Fibroblast of skin of back (primary cell): ENCODE measurements at regions not wholly inside any gene's neighbourhood (a gene's known extent, or its start where the extent isn't known, plus 50 kb on each side); places are given as distances from the start of the nearest gene placed in this dataset.
"Not testable (repeated sequence)": the region's sequence is repeated elsewhere in the genome, so short reads cannot be mapped to it uniquely, and the experiment has no call there.

Experiments
- DNase-seq: peaks from one replicate; pipeline ENCODE4 v3.0.0-alpha.2; 2013

- DNase-seq = no peak
Measured at GRCh38 chr16:82295290-82296201, 125.5 kb upstream of the MPHOSPH6 start.

DNA sequence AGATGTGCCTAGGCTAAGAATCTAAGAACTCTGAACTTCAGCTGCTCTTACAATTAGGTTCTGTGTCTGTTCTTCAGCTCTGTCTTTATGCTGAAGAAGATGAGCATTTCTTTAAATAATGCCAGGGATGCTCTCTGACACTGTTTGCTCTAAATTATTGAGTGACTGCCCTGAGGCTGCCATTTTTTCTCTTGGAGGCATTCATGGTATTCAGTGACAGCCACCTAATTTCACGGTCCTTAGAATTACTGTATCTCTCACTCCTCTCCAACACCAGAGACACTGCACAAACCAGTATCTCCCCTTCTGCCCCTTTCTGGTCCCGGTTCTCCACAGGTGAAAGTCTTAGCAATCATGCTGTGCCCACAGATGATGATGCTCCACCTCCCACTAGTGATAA lies 123.6 kb upstream of the MPHOSPH6 start:
- DNase-seq = no peak

DNA sequence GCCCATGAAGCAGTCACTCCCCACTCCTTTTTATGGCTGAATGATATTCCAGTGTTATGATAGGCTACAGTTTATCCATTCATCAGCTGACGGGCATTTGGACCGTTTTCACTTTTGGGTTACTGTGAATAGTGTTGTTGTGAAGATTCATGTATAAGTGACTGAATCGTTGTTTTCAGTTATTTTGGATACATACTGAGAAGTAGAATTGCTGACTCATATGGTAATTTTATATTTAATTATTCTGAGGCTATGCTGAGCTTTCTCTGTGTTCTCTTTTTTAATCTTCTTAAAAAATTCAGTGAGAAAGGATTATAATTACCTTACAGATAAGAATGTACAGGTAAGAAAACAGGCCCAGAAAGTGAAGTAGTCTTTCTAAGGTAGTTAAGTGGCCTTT lies 117.9 kb upstream of the MPHOSPH6 start:
- no peak for DNase-seq

- DNase-seq = no peak
Measured at GRCh38 chr16:82282662-82283061, 112.6 kb upstream of the MPHOSPH6 start.

GRCh38 chr16:82281544-82281943 lies 111.5 kb upstream of the MPHOSPH6 start:
- DNase-seq = peak; percentile 17

- DNase-seq = no peak
Measured at GRCh38 chr16:82280867-82281266, 110.8 kb upstream of the MPHOSPH6 start.

- not testable (repeated sequence) for DNase-seq
Measured at GRCh38 chr16:82275349-82275748, 105.3 kb upstream of the MPHOSPH6 start.

- no peak for DNase-seq
Measured at GRCh38 chr16:82271636-82272035, 101.6 kb upstream of the MPHOSPH6 start.

DNA sequence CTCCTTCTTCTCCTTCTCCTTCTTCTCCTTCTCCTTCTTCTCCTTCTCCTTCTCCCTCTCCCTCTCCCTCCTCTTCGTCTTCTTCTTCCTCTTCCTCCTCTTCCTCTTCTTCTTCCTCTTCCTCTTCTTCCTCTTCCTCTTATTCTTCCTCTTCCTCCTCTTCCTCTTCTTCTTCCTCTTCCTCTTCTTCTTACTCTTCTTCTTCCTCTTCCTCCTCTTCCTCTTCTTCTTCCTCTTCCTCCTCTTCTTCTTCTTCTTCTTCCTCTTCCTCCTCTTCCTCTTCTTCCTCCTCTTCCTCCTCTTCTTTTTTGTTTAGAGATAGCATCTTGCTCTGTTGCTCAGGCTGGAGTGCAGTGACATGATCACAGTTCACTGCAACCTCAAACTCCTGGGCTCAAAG lies 97.7 kb upstream of the MPHOSPH6 start:
- DNase-seq = not testable (repeated sequence)

DNA sequence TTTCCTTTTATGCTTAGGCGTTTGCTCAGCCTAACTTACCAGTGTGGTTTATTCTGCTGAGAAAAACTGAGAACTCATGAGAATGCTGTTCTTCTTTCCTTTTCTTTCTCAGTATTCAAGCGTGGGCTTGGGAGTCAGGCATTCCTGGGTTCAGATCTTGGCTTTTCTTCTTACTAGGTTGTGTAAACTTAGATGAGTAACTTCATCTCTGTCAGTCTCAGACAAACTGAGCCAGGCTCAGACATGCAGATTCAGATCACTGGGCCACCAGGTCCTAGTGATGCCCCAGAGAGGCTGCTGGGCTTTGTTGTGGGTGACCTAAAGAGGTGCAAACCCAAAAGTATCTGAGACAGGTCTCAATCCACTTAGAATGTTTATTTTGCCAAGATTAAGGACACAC lies 95.8 kb upstream of the MPHOSPH6 start:
- no peak for DNase-seq

DNA sequence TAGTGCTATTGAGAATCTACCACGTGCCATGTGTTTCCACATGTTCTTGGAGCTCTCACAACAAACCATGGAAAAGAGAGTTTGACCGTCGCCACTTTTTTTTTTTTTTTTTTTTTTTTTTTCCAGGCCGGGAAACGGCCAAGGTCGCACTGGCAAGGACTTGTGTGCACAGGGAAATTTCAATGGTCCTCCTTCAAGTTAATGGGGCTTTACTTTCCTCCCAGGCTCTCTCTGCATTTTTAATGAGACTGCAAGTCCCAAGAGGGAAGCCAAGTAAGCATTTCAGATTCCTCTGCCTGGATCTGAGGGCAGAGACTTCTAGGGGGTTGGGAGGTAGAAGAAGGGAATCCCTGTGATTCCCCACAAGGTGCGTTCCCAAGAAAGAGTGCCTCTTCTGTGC lies 94.7 kb upstream of the MPHOSPH6 start:
- no peak for DNase-seq

- DNase-seq = peak; percentile 53
Measured at GRCh38 chr16:82263521-82264143, 93.6 kb upstream of the MPHOSPH6 start.

- no peak for DNase-seq
Measured at GRCh38 chr16:82262244-82262643, 92.2 kb upstream of the MPHOSPH6 start.

DNA sequence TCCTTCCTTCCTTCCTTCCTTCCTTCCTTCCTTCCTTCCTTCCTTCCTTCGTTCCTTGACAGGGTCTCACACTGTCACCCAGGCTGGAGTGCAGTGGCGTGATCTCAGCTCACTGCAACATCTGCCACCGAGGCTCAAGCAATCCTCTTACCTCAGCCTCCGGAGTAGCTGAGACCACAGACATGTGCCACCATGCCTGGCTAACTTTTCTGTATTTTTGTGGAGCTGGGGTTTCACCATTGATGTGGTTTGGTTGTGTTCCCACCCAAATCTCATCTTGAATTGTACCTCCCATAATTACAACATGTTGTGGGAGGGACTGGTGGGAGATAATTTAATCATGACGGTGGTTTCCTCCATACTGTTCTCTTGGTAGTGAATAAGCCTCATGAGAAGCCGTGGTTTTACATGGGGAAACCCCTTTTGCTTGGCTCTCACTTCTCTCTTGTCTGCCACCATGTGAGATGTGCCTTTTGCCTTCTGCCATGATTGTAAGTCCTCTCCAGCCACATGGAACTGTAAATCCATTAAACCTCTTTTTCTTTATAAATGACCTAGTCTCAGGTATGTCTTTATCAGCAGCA lies 90.3 kb upstream of the MPHOSPH6 start:
- no peak for DNase-seq

- no peak for DNase-seq
Measured at GRCh38 chr16:82259731-82260130, 89.7 kb upstream of the MPHOSPH6 start.

DNA sequence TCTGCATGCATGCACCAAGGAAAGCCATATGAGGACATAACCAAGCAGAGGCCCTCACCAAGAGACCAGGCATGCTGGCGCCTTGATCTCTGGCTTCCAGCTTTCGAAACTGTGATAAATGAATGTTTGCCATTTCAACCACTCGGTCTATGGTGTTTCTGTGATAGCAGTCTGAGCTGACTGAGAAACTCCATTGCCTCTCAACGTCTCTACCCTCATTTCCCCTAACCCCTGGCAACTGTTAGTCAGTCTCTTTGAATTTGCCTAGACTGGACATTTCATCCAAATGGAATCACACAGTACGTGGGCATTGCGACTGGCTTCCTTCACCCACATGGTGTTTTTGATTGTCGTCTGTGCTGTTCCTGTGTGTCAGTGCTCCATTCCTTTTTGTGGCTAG lies 88.0 kb upstream of the MPHOSPH6 start:
- DNase-seq = no peak

DNA sequence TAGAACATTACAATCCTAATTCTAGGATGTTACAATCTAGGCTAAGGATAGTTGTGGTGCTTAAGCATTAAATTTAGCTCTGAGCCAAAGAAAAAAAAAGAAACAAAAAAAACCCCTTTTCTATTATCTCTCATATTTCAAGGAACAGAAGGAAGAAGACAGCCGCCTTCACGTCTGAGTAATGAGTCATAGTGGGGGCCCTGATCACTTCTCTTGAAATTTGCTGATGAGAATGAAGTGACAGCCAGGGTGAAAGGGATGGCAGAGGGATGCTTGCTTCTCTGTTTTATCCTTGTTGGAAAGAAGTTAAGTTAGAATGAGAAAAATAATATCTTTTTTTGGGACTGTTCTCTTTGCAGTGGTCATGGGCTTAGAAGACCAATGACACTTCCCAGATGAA lies 82.6 kb upstream of the MPHOSPH6 start:
- DNase-seq = no peak

DNA sequence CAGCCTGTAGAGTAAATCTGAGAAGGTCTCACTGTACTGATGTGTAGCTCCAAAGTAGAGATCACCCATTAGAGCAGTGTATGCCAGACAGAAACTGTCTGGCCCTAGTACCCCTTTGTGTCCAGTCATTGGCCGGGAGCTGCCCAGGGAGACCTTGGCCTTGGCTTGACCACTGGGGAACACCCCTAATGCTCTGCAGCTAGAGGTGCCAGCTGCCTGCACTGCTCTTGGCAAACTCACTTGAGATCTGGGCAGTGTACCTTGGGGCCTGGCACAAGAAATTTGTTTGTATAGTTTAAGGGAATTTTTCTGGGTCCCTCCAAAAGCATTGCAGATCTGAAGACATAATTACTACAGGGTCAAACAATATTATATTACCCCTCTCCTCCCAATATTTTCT lies 78.7 kb upstream of the MPHOSPH6 start:
- DNase-seq = no peak

- DNase-seq = no peak
Measured at GRCh38 chr16:82248012-82248656, 78.1 kb upstream of the MPHOSPH6 start.

GRCh38 chr16:82242201-82242600 lies 72.2 kb upstream of the MPHOSPH6 start:
- DNase-seq = no peak

- no peak for DNase-seq
Measured at GRCh38 chr16:82241469-82242052, 71.5 kb upstream of the MPHOSPH6 start.

DNA sequence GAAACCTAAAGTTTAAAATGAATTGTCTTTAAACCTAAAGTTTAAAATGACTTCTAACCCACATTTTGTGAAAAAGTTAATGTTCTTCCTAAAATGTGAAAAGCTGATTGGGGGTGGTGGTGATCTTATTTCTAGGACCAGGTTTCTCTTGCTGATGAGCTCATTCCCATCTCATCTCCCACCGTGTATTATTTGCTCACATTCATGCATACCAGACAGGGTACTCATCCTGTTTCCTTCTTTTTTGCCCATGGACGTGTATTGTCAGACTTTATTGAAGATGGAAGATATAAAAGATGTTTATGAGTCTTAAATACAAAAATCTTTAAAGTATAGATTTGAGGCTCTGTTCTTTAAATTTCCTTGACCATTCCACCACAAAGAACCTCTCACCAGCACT lies 70.1 kb upstream of the MPHOSPH6 start:
- peak; percentile 10 for DNase-seq

- DNase-seq = no peak
Measured at GRCh38 chr16:82236875-82237274, 66.9 kb upstream of the MPHOSPH6 start.
